GM20000 (cell line): ENCODE measurements at regions not wholly inside any gene's neighbourhood (a gene's known extent, or its start where the extent isn't known, plus 50 kb on each side); places are given as distances from the start of the nearest gene placed in this dataset.
"Not testable (repeated sequence)": the region's sequence is repeated elsewhere in the genome, so short reads cannot be mapped to it uniquely, and the experiment has no call there.

ENCODE experiments used
- DNase-seq: peaks from one replicate; pipeline ENCODE4 v3.0.0; 2012; ENCODE audit warnings: low spot score
- CTCF ChIP-seq: IDR thresholded peaks from 2 replicates; pipeline ENCODE4 v1.5.1; 2012; ENCODE audit warnings: mild to moderate bottlenecking, control low read depth; ENCODE audit errors: extremely low read depth, missing control alignments

- no peak for DNase-seq
- no peak for TF ChIP-seq CTCF
Observed at GRCh38 chr3:166877971-166878370, 502.1 kb downstream of the ZBBX start.

- no peak for DNase-seq
- TF ChIP-seq CTCF = no peak
Observed at GRCh38 chr3:166864473-166865467, 515.3 kb downstream of the ZBBX start.

GRCh38 chr3:166860217-166860616 is 519.9 kb downstream of the ZBBX start:
- no peak for TF ChIP-seq CTCF
- no peak for DNase-seq

- no peak for DNase-seq
- no peak for TF ChIP-seq CTCF
Observed at GRCh38 chr3:166844329-166844728, 535.8 kb downstream of the ZBBX start.

GRCh38 chr3:166842784-166843183 is 537.3 kb downstream of the ZBBX start:
- DNase-seq = not testable (repeated sequence)

- no peak for DNase-seq
- TF ChIP-seq CTCF = peak; percentile 35
Observed at GRCh38 chr3:166837535-166837934, 542.6 kb downstream of the ZBBX start.

- TF ChIP-seq CTCF = no peak
Observed at GRCh38 chr3:166836836-166837235, 543.3 kb downstream of the ZBBX start.

GRCh38 chr3:166829896-166830295 is 550.2 kb downstream of the ZBBX start:
- no peak for DNase-seq
- TF ChIP-seq CTCF = no peak

More at GRCh38 chr3:166836836-166837235, 543.3 kb downstream of the ZBBX start:
- no peak for DNase-seq
